HepG2 (cell line): ENCODE measurements at regions not wholly inside any gene's neighbourhood (a gene's known extent, or its start where the extent isn't known, plus 50 kb on each side); places are given as distances from the start of the nearest gene placed in this dataset.

Experiments
- ATAC-seq: fragments of 200-7000 bp; cut with Tn5 transposase; 3 replicates; pipeline ENCODE4 v1.9.1; 2020; ENCODE audit warnings: mild to moderate bottlenecking, moderate library complexity
- BruUV-seq: library from RNA; stranded (reverse); fragments of 400-500 nt; replicated peaks from 2 replicates; lab custom pipeline; 2021; lab: Mats Ljungman, UMichigan
- CTCF ChIA-PET: fragments of 300-600 bp; formaldehyde crosslinking; extraction: SDS; loops from one replicate; lab custom pipeline; 2021; ENCODE audit warnings: low total read pairs, inconsistent platforms, low intra/inter-chr PET ratio; lab: Yijun Ruan, JAX
- POLR2A ChIA-PET: fragments of 350-600 bp; sonication (Branson Sonifier 250); formaldehyde crosslinking; loops from one replicate; lab custom pipeline; 2020; ENCODE audit warnings: antibody characterized with exemption, inconsistent platforms; lab: Yijun Ruan, JAX
- DNase-seq: peaks from one replicate; pipeline ENCODE4 v3.0.0-alpha.2; 2015; ENCODE audit warnings: low spot score
- FAIRE-seq: peaks from 3 replicates; lab custom pipeline; 2011; peaks lifted over from hg19 to GRCh38; lab: Jason Lieb, UNC
- H2AFZ ChIP-seq: one replicate; pipeline ENCODE4 v1.6.1; 2011; ENCODE audit warnings: low read length, inconsistent platforms
- H3K27ac ChIP-seq: fragments of 300-600 bp; 3 replicates; pipeline ENCODE4 v1.8.0; 2011; ENCODE audit warnings: mixed run types, mild to moderate bottlenecking, mixed read lengths, low read length, inconsistent platforms; ENCODE audit not compliant: insufficient read depth; ENCODE audit errors: extremely low read length
- H3K27me3 ChIP-seq, 2 experiments: fragments of 200-600 bp in 1 of 2; 2 replicates in 1 of 2; 3 replicates in 1 of 2; pipeline versions ENCODE4 v1.6.0 to v1.8.0; 2011; ENCODE audit warnings: low read length in 2 of 2, mild to moderate bottlenecking in 2 of 2, moderate library complexity in 2 of 2, inconsistent platforms in 1 of 2; ENCODE audit not compliant: insufficient read depth in 2 of 2, control insufficient read depth in 1 of 2
- H3K36me3 ChIP-seq, 2 experiments: fragments of 200-600 bp in 1 of 2; replicated peaks in 1 of 2; 2 replicates in 1 of 2; 3 replicates in 1 of 2; pipeline versions ENCODE4 v1.5.1 to v1.8.0; 2011; ENCODE audit warnings: low read length in 2 of 2, inconsistent platforms in 1 of 2; ENCODE audit not compliant: insufficient read depth in 2 of 2, control insufficient read depth in 1 of 2
- H3K4me1 ChIP-seq: 2 replicates; pipeline ENCODE4 v1.5.1; 2012; ENCODE audit warnings: low read length, inconsistent platforms; ENCODE audit not compliant: insufficient read depth
- H3K4me2 ChIP-seq: 2 replicates; pipeline ENCODE4 v1.6.0; 2011; ENCODE audit warnings: low read depth, low read length, inconsistent platforms
- H3K4me3 ChIP-seq, 3 experiments: fragments of 200-600 bp in 1 of 3; sonication (generic), shearing (Covaris generic) in 1 of 3; replicated peaks in 1 of 3; 2 replicates each; pipeline ENCODE4 v1.5.1; 2011 to 2016; ENCODE audit warnings: low read length in 3 of 3, inconsistent platforms in 2 of 3, low read depth in 2 of 3, mild to moderate bottlenecking in 2 of 3, control low read depth in 1 of 3, mixed read lengths in 1 of 3; ENCODE audit not compliant: insufficient read depth in 1 of 3
- H3K79me2 ChIP-seq: one replicate; pipeline ENCODE4 v1.6.1; 2011; ENCODE audit warnings: low read length, inconsistent platforms; ENCODE audit not compliant: insufficient read depth
- H3K9ac ChIP-seq: 2 replicates; pipeline ENCODE4 v1.6.0; 2011; ENCODE audit warnings: mild to moderate bottlenecking, low read depth, low read length, inconsistent platforms; ENCODE audit not compliant: insufficient read depth
- H3K9me3 ChIP-seq: 2 replicates; pipeline ENCODE4 v1.5.1; 2012; ENCODE audit warnings: mild to moderate bottlenecking, low read length
- H4K20me1 ChIP-seq: 2 replicates; pipeline ENCODE4 v1.6.0; 2011; ENCODE audit warnings: inconsistent platforms, mild to moderate bottlenecking, low read length, moderate library complexity; ENCODE audit not compliant: insufficient read depth
- CREB1 ChIP-seq, 2 experiments: fragments of 450-650 bp in 1 of 2; IDR thresholded peaks; 2 replicates each; pipeline ENCODE4 v1.6.1; 2016 to 2017; ENCODE audit warnings: control low read depth in 1 of 2, mild to moderate bottlenecking in 1 of 2, missing compliant biosample characterization in 1 of 2, missing genetic modification characterization in 1 of 2
- NPAS2 ChIP-seq: sonication (generic); formaldehyde crosslinking; IDR thresholded peaks from 2 replicates; pipeline ENCODE4 v1.8.0; 2022; ENCODE audit warnings: mild to moderate bottlenecking, missing genetic modification reagents, borderline replicate concordance
- WGBS: methylation state at CpG from one replicate; pipeline ENCODE4 v1.1.6; 2017; ENCODE audit warnings: low lambda C conversion rate; 5-methylcytosine and 5-hydroxymethylcytosine counted together
- in situ Hi-C: cut with HindIII; loops from 2 replicates; pipeline ENCODE4 v1.10.0; 2017; ENCODE audit warnings: low pct_unique_long_range_greater_than_20kb; ENCODE audit not compliant: extremely low pct_ligation_motif_present
- intact Hi-C: fragments of 100-400 bp; cut with micrococcal nuclease; formaldehyde crosslinking; loops from one replicate; pipeline ENCODE4 v1.10.0; 2022; ENCODE audit not compliant: unreplicated experiment
- TF ChIP-seq, protein P1 (sequence below), 2 experiments: fragments of 450-650 bp in 1 of 2; sonication (generic) in 1 of 2; formaldehyde crosslinking; IDR thresholded peaks; 2 replicates each; pipeline versions ENCODE4 v1.5.0 to v1.8.0; 2020 to 2022; ENCODE audit warnings: mild to moderate bottlenecking in 1 of 2, missing genetic modification reagents in 1 of 2
- TF ChIP-seq, protein P2 (sequence below): sonication (generic); formaldehyde crosslinking; IDR thresholded peaks from 2 replicates; pipeline ENCODE4 v1.5.0; 2020; ENCODE audit warnings: missing genetic modification reagents, mild to moderate bottlenecking, borderline replicate concordance

DNA sequence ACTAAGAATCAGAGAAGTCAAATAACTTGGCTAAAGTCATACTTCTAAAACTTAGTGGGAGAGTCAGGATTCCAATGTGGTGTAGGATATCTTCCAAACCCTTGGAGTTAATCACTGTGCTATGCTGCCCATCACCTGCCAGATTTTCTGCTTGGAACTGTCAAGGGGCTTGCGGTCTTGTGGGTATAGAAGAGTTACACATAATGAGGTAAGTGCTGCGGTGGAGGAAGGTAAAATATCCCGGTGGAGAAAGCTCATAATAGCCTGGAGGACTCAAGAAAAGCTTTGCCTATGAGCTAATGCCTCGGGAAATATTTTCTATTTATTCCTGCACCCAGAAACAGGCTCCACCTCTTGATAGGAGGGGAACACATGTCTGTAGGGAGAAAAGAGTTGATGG, 195.6 kb downstream of the UTP18 start:
- no peaks in the 10 kb centered on the region for H3K79me2 ChIP-seq
- no peak for FAIRE-seq
- no peak for TF ChIP-seq NPAS2 (CRISPR knock-in tag)
- TF ChIP-seq, protein P1, sequence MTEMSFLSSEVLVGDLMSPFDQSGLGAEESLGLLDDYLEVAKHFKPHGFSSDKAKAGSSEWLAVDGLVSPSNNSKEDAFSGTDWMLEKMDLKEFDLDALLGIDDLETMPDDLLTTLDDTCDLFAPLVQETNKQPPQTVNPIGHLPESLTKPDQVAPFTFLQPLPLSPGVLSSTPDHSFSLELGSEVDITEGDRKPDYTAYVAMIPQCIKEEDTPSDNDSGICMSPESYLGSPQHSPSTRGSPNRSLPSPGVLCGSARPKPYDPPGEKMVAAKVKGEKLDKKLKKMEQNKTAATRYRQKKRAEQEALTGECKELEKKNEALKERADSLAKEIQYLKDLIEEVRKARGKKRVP (CRISPR knock-in tag; IDR thresholded peaks at IDR 0.05), result no peak
- TF ChIP-seq, all 625 proteins: peak for 0
- DNase-seq (no peak), ATAC-seq (no peak)
- no peaks in the 10 kb centered on the region for H4K20me1 ChIP-seq
- CTCF ChIA-PET, result no interaction called here
- intact Hi-C loops (no loop called here), in situ Hi-C loops (no loop called here)
- no peak overlapping the region for H2AFZ ChIP-seq
- no TSS peak for BruUV-seq
- POLR2A ChIA-PET, result no interaction called here
- no peaks in the 10 kb centered on the region for H3K4me1 ChIP-seq
- no peaks in the 10 kb centered on the region for H3K27me3 ChIP-seq
- no peaks in the 10 kb centered on the region for H3K36me3 ChIP-seq
- H3K27ac ChIP-seq, result no peak overlapping the region
- no peak overlapping the region for H3K9ac ChIP-seq
- H3K4me3 ChIP-seq, result no peak overlapping the region
- no peak overlapping the region for H3K4me2 ChIP-seq
- no peaks in the 10 kb centered on the region for H3K9me3 ChIP-seq
- WGBS, result 27% methylated on average over 4 of the region's 4 CpGs

DNA sequence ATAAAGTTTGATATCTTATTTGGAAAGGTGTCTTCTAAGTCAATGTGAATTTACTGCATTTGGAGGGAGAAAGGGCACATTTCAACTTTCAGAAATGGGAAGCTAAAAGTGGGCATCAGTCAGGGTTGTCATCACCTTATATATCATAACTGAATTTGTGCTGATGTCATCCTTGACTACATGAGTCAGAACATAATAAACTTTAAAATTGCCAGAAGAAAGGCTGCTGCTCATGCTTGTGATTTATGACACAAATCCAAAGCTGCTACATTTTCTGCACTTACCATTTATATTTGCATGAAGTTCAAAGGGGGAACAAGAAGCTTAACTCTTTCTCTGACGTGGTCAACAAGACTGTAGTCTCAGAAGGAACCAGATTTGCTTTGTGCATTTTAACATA, 196.6 kb downstream of the UTP18 start:
- Histone ChIP-seq H3K9me3 (no peaks in the 10 kb centered on the region), H3K4me1 (no peaks in the 10 kb centered on the region), H4K20me1 (no peaks in the 10 kb centered on the region), H2AFZ (no peak overlapping the region), H3K79me2 (no peaks in the 10 kb centered on the region), H3K4me3 (no peak overlapping the region), H3K27me3 (no peaks in the 10 kb centered on the region), H3K4me2 (no peak overlapping the region), H3K27ac (no peak overlapping the region), H3K9ac (no peak overlapping the region), H3K36me3 (no peaks in the 10 kb centered on the region)
- ATAC-seq (no peak), FAIRE-seq (no peak), DNase-seq (no peak)
- in situ Hi-C loops, result no loop called here
- ChIA-PET POLR2A (no interaction called here), CTCF (no interaction called here)
- TF ChIP-seq, protein P2, sequence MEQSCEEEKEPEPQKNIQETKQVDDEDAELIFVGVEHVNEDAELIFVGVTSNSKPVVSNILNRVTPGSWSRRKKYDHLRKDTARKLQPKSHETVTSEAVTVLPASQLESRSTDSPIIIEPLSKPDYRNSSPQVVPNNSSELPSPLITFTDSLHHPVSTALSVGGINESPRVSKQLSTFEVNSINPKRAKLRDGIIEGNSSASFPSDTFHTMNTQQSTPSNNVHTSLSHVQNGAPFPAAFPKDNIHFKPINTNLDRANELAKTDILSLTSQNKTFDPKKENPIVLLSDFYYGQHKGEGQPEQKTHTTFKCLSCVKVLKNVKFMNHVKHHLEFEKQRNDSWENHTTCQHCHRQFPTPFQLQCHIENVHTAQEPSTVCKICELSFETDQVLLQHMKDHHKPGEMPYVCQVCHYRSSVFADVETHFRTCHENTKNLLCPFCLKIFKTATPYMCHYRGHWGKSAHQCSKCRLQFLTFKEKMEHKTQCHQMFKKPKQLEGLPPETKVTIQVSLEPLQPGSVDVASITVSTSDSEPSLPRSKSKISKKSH, result no peak
- peak; percentile 49 for TF ChIP-seq CREB1 (IDR thresholded peaks at IDR 0.05)
- no peak for TF ChIP-seq CREB1 (CRISPR knock-in tag; IDR thresholded peaks at IDR 0.05)
- 5% methylated on average over 1 of the region's 1 CpG for WGBS
- intact Hi-C loops, result no loop called here
- BruUV-seq, result no TSS peak
